ENCODE measurements at regions not wholly inside any gene's neighbourhood (a gene's known extent, or its start where the extent isn't known, plus 50 kb on each side); places are given as distances from the start of the nearest gene placed in this dataset.

DNA sequence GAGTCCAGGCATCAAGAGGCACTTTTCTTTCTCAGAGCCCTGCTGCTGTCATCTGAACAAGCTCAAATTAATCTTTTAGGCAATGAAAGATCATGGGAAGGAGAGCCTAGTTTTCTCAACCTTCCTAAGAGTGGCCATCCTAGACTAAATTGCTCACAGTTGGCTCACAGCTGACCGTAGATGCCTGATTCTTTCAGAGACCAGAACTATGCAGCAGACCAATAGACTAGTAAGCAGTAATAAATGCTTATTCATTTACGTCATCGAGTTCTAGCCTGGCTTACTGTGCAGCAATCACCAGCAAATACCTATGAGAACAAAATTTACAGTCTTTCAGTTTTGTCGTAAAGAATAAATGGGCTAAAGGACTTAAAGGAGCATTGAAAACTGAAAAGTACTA, 602.9 kb upstream of the GHITM start:
- no peaks in the 10 kb centered on the region for H3K27me3 Mint-ChIP-seq (ENCODE audit: low read depth in 3 of 3)
- intact Hi-C loops (cut with micrococcal nuclease): no loop called here
- no peaks in the 10 kb centered on the region for H4K20me1 ChIP-seq (ENCODE audit: insufficient read depth, low read length)
- no peak overlapping the region for H3K27ac ChIP-seq (ENCODE audit: low read depth in 1 of 2, low read length in 2 of 2)
- no peaks in the 10 kb centered on the region for H3K27me3 ChIP-seq (ENCODE audit: control insufficient read depth in 2 of 2, insufficient read depth in 2 of 2, low read length in 2 of 2)
- H3K36me3 ChIP-seq (replicated peaks in 1 of 2; ENCODE audit: control insufficient read depth in 1 of 2, insufficient read depth in 2 of 2, low read length in 2 of 2): no peaks in the 10 kb centered on the region
- H3K79me2 ChIP-seq (ENCODE audit: insufficient read depth, low read length): no peaks in the 10 kb centered on the region
- no peak overlapping the region for H3K4me3 ChIP-seq (replicated peaks in 1 of 3; ENCODE audit: low read depth in 2 of 3, low read length in 3 of 3)
- no peak overlapping the region for H3K27ac Mint-ChIP-seq
- peaks cover 0 to 3% (median 0%) of the 10 kb centered on the region in 7 donors for H3K9me3 Mint-ChIP-seq
- WGBS (ENCODE audit: insufficient coverage): 100% methylated on average over 1 of the region's 4 CpGs
- H3K4me1 ChIP-seq (ENCODE audit: control insufficient read depth in 1 of 2, insufficient read depth in 2 of 2, low read length in 2 of 2): no peaks in the 10 kb centered on the region
- no peak overlapping the region for H3K9ac ChIP-seq (ENCODE audit: insufficient read depth, low read length, poor library complexity, severe bottlenecking)
- no peaks in the 10 kb centered on the region for H3K36me3 Mint-ChIP-seq
- TF ChIP-seq, protein P1, sequence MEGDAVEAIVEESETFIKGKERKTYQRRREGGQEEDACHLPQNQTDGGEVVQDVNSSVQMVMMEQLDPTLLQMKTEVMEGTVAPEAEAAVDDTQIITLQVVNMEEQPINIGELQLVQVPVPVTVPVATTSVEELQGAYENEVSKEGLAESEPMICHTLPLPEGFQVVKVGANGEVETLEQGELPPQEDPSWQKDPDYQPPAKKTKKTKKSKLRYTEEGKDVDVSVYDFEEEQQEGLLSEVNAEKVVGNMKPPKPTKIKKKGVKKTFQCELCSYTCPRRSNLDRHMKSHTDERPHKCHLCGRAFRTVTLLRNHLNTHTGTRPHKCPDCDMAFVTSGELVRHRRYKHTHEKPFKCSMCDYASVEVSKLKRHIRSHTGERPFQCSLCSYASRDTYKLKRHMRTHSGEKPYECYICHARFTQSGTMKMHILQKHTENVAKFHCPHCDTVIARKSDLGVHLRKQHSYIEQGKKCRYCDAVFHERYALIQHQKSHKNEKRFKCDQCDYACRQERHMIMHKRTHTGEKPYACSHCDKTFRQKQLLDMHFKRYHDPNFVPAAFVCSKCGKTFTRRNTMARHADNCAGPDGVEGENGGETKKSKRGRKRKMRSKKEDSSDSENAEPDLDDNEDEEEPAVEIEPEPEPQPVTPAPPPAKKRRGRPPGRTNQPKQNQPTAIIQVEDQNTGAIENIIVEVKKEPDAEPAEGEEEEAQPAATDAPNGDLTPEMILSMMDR (IDR thresholded peaks at IDR 0.05): no peak
- DNase-seq: no peak
- no peak overlapping the region for H3K4me3 Mint-ChIP-seq
- H2AFZ ChIP-seq (ENCODE audit: insufficient read depth, low read depth, low read length, poor library complexity, severe bottlenecking): no peak overlapping the region
- no peak overlapping the region for H3K4me2 ChIP-seq (replicated peaks; ENCODE audit: extremely low read depth, low read length, poor library complexity, severe bottlenecking)
- H3K9me3 ChIP-seq (replicated peaks in 1 of 2; ENCODE audit: control insufficient read depth in 1 of 2, insufficient read depth in 1 of 2, low read length in 2 of 2): no peaks in the 10 kb centered on the region
- H3K4me1 Mint-ChIP-seq: no peaks in the 10 kb centered on the region

DNA sequence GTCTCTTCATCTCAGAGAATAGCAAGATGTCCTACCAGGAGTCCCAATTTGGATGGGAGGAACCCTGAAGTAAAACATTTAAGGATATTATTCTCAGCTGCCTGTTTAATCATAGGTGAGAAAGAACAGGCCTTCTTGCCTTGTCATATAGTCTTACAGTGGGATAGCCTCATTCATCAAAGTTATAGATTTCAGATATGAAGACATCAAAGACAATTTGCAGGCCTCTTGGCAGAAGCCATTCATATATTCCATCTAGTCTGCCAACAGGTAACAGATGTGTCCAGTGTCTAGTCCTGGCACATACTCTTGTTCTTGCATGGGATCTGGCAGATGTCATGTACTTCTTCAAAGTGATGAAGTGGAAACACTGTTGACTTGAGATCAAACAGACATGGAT, 601.3 kb upstream of the GHITM start:
- H3K27ac ChIP-seq (ENCODE audit: low read depth in 1 of 2, low read length in 2 of 2): no peak overlapping the region
- H3K4me2 ChIP-seq (replicated peaks; ENCODE audit: extremely low read depth, low read length, poor library complexity, severe bottlenecking): no peak overlapping the region
- Mint-ChIP-seq H3K4me3 (no peak overlapping the region), H3K9me3 (peaks cover 0 to 2% (median 0%) of the 10 kb centered on the region in 7 donors), H3K36me3 (no peaks in the 10 kb centered on the region), H3K27me3 (ENCODE audit: low read depth in 3 of 3) (no peaks in the 10 kb centered on the region), H3K27ac (no peak overlapping the region), H3K4me1 (no peaks in the 10 kb centered on the region)
- no peaks in the 10 kb centered on the region for H3K27me3 ChIP-seq (ENCODE audit: control insufficient read depth in 2 of 2, insufficient read depth in 2 of 2, low read length in 2 of 2)
- no peaks in the 10 kb centered on the region for H3K4me1 ChIP-seq (ENCODE audit: control insufficient read depth in 1 of 2, insufficient read depth in 2 of 2, low read length in 2 of 2)
- H4K20me1 ChIP-seq (ENCODE audit: insufficient read depth, low read length): no peaks in the 10 kb centered on the region
- DNase-seq: no peak
- TF ChIP-seq, protein P1 (IDR thresholded peaks at IDR 0.05): no peak
- H3K9me3 ChIP-seq (replicated peaks in 1 of 2; ENCODE audit: control insufficient read depth in 1 of 2, insufficient read depth in 1 of 2, low read length in 2 of 2): no peaks in the 10 kb centered on the region
- intact Hi-C loops (cut with micrococcal nuclease): no loop called here
- H3K36me3 ChIP-seq (replicated peaks in 1 of 2; ENCODE audit: control insufficient read depth in 1 of 2, insufficient read depth in 2 of 2, low read length in 2 of 2): no peaks in the 10 kb centered on the region
- no peaks in the 10 kb centered on the region for H3K79me2 ChIP-seq (ENCODE audit: insufficient read depth, low read length)
- H3K4me3 ChIP-seq (replicated peaks in 1 of 3; ENCODE audit: low read depth in 2 of 3, low read length in 3 of 3): no peak overlapping the region
- no peak overlapping the region for H3K9ac ChIP-seq (ENCODE audit: insufficient read depth, low read length, poor library complexity, severe bottlenecking)
- no peak overlapping the region for H2AFZ ChIP-seq (ENCODE audit: insufficient read depth, low read depth, low read length, poor library complexity, severe bottlenecking)

Data from CD14-positive monocyte (primary cell).